ELR (cell line): ENCODE measurements at regions not wholly inside any gene's neighbourhood (a gene's known extent, or its start where the extent isn't known, plus 50 kb on each side); places are given as distances from the start of the nearest gene placed in this dataset.

Source experiments
- DNase-seq: peaks from one replicate; pipeline ENCODE4 v3.0.0-alpha.2; 2015; ENCODE audit warnings: low read depth

GRCh38 chr9:129473523-129474244, 147.2 kb downstream of the C9orf50 start:
- DNase-seq, result peak; percentile 48

DNA sequence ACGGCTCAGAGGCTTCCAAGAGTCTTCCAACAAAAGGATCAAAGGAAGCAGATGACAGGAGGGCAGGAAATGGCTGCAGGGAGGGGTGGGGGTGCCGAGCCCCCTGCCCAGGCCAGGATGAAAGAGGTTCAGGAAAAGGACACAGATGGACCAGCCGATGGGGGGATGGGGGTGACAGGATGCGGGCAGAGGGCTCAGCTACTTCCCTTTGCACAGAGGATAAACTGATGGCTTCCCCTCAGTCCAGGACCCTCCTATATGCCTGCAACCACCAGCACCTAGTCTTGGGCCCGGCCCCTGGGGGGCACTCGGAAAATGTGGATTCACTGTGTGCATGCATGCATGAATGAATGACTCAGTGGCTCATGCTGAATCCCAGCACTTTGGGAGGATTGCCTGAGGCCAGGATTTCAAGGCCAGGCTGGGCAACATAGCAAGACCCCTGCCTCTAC, 148.2 kb downstream of the C9orf50 start:
- no peak for DNase-seq

- no peak for DNase-seq
Observed at GRCh38 chr9:129471201-129472019, 149.5 kb downstream of the C9orf50 start.

- no peak for DNase-seq
Observed at GRCh38 chr9:129469988-129470316, 150.9 kb downstream of the C9orf50 start.

DNA sequence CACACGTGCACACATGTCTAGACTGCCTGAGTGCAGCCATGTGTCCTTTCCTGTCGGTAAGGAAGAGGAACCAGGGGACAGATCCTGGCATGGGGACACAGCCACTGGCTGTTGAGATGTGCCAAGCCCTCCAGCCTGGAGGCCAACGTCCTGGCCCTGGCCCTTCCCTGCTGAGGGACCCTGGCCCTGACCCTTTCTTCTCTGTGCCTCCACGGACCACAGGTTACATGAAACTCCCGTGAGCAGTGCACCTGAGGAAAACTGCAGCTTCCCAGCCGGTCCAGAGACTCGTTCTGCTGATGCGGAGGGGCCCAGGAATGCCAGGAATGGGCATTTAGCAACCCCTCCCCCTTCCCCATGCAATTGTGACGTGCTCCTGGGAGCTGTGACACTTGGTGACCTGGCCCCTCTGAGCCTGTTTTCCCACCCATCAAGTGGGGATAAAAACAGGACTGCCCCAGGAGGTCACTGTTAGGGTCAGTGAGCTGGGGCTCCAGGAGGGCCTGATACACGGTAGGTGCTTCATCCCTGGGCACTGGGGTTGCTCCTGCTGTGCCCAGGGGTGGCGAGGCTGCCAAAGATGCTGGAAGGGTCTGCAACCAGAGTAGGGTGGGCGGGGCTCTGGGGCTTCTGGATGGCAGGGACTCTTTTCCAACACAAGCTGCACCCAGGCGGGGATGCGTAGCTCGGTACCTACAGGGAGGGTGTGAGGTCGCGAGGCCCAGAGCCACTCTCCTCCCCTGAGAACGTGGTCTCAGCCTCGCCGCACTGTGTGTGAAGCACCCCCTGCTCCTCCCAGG, 151.5 kb downstream of the C9orf50 start:
- DNase-seq, result no peak

DNA sequence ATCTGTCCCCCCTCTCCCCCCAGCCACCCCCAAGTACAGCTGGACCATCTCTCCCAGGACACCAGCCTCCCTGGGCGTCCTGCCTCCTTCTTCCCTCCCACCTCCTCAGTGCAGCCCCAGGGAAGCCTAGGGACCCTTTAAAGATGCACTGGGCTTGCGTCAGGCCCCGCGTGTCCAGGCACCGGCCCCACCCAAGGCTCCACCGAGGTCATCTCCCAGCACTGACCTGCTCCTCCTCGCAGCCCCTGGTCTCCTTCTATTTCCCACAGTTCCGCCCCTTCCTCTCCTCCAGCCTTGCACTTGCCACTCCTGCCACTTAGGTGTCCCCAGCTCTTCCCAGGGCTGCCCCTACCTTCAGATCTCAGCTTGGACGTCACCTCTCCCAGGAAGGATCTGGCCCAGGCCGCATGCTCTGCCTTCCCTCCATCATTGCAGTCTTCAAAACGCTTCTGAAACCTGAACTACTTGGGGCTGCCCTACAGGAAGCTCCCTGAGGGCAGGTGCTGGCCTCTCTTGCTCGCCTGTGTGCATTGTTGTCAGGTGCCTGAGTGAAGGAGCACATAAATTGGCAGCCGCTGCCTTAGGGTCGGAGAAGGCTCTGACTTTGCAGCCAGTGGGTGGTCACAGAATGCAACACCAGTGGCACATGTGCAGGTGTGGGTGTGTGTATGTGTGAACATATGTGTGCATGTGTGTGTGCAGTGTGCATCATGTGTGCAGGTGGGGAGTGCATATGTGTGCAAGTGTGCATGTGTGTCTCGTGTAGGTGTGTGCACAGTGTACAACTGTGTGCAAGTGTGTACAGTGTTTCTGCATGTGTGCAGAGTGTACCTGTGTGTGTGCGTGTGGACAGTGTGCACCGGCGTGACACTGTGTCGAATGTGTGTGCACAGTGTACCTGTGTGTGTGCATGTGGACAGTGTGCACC, 152.9 kb downstream of the C9orf50 start:
- no peak for DNase-seq

- DNase-seq, result no peak
Observed at GRCh38 chr9:129467004-129467588, 153.8 kb downstream of the C9orf50 start.

GRCh38 chr9:129465834-129466535, 154.9 kb downstream of the C9orf50 start:
- no peak for DNase-seq

- peak; percentile 63 for DNase-seq
Observed at GRCh38 chr9:129464972-129465833, 155.7 kb downstream of the C9orf50 start.

- DNase-seq, result no peak
Observed at GRCh38 chr9:129463994-129464393, 156.9 kb downstream of the C9orf50 start.

- no peak for DNase-seq
Observed at GRCh38 chr9:129463477-129463876, 157.4 kb downstream of the C9orf50 start.

GRCh38 chr9:129462360-129462759, 158.5 kb downstream of the C9orf50 start:
- DNase-seq, result no peak

DNA sequence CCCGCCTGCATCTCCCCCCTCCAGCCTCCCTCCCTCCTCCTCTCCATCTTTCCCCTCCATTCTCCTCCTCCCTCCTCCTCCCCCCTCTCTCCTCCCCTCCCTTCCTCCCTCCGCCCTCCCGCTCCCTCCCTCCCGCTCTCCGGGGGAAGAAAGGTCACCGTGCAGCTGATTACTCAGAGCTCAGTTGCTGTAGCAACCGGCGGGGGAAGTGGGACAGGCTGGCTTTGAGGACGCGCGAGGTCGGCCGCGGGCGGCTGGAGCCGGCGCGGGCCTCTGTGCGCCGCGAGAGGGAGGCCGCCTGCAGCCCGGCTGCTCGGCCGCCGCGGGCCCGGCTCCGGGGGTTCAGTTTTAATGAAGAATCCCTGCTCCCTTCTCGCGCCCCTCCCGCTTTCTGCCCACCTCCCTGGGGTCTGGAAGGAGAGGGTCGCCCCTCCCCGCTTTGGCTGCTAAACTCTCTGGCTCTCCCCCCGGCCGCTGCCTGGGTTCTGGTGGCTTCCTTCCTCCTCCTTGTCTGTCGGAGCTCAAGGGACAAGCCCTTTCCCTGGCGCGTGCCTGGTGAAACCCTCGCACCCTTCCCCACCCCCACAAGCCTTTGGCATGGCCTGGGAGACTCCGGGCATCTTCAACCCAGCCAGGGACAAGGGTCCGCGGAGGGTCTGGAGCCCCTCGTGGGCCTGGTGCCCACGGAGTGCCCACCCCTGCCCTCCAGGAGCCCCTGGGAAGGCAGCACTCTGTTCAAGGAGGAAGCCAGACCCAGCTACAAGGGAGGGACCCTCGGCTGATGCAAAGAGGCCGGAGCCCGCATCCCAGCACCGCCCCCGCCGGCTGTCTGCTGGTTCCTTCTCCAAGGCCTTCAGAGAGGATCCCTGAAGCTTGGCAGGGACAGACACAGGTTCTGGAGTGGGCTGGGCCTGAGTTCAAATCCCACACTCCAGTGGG, 160.3 kb downstream of the C9orf50 start:
- peak; percentile 96 for DNase-seq

DNA sequence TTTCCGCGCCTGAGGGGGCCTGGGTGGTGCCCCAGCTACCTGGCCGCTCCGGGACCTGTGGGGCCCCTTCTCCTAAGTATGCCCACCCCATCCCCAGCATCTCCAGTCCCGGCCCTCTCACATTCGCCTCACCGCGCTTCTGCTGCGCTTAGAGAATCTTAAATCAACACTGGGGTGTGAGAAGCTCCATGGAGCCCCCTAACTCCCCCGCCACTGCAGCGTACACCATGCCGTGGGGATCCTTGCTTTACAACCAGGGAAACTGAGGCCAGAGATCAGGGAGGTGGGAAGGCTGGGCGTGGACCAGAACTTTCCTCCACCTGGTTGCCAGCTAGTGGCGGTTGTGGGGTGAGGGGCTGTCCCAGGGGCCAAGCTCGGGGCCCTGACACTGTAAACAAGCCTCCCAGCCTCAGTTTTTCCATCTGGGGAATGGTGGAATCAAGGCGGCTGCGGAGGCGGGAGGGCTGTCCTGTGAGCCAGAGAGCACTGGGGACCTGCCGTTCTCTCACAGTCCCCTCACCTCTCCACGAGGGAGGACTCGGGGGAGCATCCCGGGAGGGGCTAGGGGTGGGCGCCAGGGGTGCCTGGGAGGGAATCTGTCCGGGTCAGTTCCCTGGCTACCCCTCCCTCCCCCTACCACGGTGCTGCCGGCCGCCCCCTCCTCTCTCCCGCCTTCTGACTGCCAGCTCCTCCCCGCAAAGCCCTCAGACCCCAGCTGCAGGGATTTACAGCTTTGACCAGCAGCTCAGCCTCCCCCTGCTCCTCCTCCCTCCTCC, 161.2 kb downstream of the C9orf50 start:
- no peak for DNase-seq

DNA sequence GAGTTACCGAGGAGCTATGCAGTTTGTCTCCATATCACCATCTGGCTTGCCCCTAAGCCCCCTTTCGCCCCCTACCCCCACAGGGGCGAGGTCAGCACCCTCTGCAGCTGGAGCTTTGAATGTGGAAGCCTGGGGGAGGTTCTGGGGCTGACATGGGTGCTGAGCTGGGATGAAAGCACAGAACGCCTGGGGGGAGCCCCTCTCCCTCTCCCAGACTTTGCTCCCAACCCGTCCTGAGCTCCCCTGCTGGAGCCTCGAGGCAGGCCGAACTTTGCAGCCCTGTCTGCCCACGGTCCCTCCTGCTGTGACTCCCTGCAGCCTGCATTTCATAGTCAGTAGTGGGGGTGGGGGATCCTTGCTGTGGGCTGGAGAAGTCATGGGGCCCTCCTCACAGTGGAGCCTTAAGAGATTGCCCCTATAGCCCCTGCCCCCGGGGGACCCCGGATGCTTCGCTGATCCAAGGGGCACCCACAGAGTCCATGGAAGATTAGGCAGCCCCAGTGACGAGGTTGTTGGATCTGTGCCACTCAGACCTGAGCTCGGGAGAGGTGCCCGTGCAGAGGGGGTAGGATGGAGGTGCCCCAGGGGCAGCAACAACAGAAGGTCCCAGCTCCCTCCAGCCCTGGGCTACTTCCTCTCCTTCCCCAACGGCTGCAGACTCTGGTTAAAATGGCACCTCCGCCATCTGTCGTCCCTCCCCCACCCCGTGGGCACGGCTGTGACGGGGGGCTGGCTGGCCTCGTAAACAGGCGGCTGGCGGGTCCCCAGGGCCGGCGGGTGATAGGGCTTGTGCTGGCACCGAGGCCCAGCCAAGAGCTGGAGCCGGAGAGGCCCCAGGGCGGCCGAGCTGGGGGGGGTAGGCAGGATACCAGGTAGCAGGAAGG, 162.0 kb downstream of the C9orf50 start:
- no peak for DNase-seq

GRCh38 chr9:129458155-129458661, 162.7 kb downstream of the C9orf50 start:
- DNase-seq, result no peak
